ENCODE measurements at regions not wholly inside any gene's neighbourhood (a gene's known extent, or its start where the extent isn't known, plus 50 kb on each side); places are given as distances from the start of the nearest gene placed in this dataset.

DNA sequence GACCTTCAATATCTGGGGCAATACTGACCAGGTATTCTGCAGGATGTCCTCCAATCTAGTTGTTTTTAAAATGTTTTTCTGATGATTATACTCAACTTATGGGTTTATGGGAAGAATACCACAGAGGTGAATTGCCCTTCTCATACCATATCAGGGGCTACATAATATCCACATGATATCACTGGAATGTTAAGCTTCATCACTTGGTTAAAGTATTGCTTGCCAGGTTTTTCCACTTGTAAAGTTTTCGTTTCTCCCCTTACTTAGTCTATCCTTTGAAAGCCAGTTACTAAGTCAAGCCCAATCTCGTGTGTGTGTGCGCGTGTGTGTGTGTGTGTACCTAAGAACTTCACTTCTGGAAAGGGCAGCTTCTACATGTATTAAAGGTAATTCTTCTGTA, 980.9 kb upstream of the FBXO33 start:
- TF ChIP-seq, protein P1, sequence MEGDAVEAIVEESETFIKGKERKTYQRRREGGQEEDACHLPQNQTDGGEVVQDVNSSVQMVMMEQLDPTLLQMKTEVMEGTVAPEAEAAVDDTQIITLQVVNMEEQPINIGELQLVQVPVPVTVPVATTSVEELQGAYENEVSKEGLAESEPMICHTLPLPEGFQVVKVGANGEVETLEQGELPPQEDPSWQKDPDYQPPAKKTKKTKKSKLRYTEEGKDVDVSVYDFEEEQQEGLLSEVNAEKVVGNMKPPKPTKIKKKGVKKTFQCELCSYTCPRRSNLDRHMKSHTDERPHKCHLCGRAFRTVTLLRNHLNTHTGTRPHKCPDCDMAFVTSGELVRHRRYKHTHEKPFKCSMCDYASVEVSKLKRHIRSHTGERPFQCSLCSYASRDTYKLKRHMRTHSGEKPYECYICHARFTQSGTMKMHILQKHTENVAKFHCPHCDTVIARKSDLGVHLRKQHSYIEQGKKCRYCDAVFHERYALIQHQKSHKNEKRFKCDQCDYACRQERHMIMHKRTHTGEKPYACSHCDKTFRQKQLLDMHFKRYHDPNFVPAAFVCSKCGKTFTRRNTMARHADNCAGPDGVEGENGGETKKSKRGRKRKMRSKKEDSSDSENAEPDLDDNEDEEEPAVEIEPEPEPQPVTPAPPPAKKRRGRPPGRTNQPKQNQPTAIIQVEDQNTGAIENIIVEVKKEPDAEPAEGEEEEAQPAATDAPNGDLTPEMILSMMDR (IDR thresholded peaks at IDR 0.05): no peak
- TF ChIP-seq POLR2AphosphoS5 (IDR thresholded peaks at IDR 0.05): no peak
